ENCODE measurements at regions not wholly inside any gene's neighbourhood (a gene's known extent, or its start where the extent isn't known, plus 50 kb on each side); places are given as distances from the start of the nearest gene placed in this dataset.

- TF ChIP-seq ZNF274 (IDR thresholded peaks at IDR 0.05; ENCODE audit: low read depth, low read length) (no peak), YY1 (IDR thresholded peaks at IDR 0.05; ENCODE audit: insufficient read depth, insufficient read length) (no peak)
These were observed 626.6 kb downstream of the TMTC2 start for GRCh38 chr12:83313322-83313721.
